OCI-LY3 (cell line): ENCODE measurements at regions not wholly inside any gene's neighbourhood (a gene's known extent, or its start where the extent isn't known, plus 50 kb on each side); places are given as distances from the start of the nearest gene placed in this dataset.

Experiments used
- H2AFZ ChIP-seq: fragments of 200-600, 300-600 bp; shearing (Covaris generic); 2 replicates; pipeline ENCODE4 v1.6.0; 2014; ENCODE audit warnings: antibody characterized with exemption, low read depth, low read length
- H3K27ac ChIP-seq: fragments of 200-600, 300-600 bp; sonication (generic); 2 replicates; pipeline ENCODE4 v1.5.1; 2014; ENCODE audit warnings: mild to moderate bottlenecking, low read length, moderate library complexity, mixed read lengths
- H3K27me3 ChIP-seq: fragments of 200-600, 300-600 bp; sonication (generic); 2 replicates; pipeline ENCODE4 v1.6.1; 2014; ENCODE audit warnings: low read depth, low read length, mixed read lengths
- H3K36me3 ChIP-seq: fragments of 200-600, 300-600 bp; sonication (generic); replicated peaks from 2 replicates; pipeline ENCODE3; 2014; ENCODE audit warnings: low read depth, low read length, mixed read lengths
- H3K4me1 ChIP-seq: fragments of 300-600, 200-600 bp; sonication (generic); 2 replicates; pipeline ENCODE4 v1.6.1; 2014; ENCODE audit warnings: low read length, mixed read lengths
- H3K4me2 ChIP-seq: fragments of 200-600, 300-600 bp; sonication (generic); 2 replicates; pipeline ENCODE4 v1.6.1; 2014; ENCODE audit warnings: low read length, mixed read lengths
- H3K4me3 ChIP-seq: fragments of 300-600, 200-600 bp; sonication (generic); 2 replicates; pipeline ENCODE4 v1.5.1; 2014; ENCODE audit warnings: antibody characterized with exemption, mild to moderate bottlenecking, low read length, moderate library complexity
- H3K79me2 ChIP-seq: fragments of 300-600, 200-600 bp; shearing (Covaris generic); 2 replicates; pipeline ENCODE4 v1.6.1; 2014; ENCODE audit warnings: mild to moderate bottlenecking, low read length, mixed read lengths
- H3K9ac ChIP-seq: fragments of 300-600, 200-600 bp; shearing (Covaris generic); 2 replicates; pipeline ENCODE4 v1.6.0; 2014; ENCODE audit warnings: mild to moderate bottlenecking, low read length, moderate library complexity
- H3K9me3 ChIP-seq: fragments of 200-600, 300-600 bp; shearing (Covaris generic); 2 replicates; pipeline ENCODE4 v1.6.1; 2014; ENCODE audit warnings: low read length, mixed read lengths; ENCODE audit not compliant: insufficient read depth
- H4K20me1 ChIP-seq: fragments of 200-600, 300-600 bp; sonication (generic); 2 replicates; pipeline ENCODE4 v1.6.1; 2016; ENCODE audit warnings: low read length, mixed read lengths; ENCODE audit not compliant: insufficient read depth
- EZH2phosphoT487 ChIP-seq: fragments of 200-600 bp; shearing (Covaris generic); IDR thresholded peaks from 2 replicates; pipeline ENCODE4 v1.6.1; 2018; ENCODE audit warnings: antibody characterized with exemption, mixed run types, low read depth
- TF ChIP-seq, protein P1 (sequence below): fragments of 200-600, 300-600 bp; sonication (generic); IDR thresholded peaks from 2 replicates; pipeline ENCODE4 v1.5.1; 2014; ENCODE audit warnings: antibody characterized with exemption, low read length, low read depth

- Histone ChIP-seq H3K36me3 (no peaks in the 10 kb centered on the region), H2AFZ (no peak overlapping the region), H3K79me2 (no peaks in the 10 kb centered on the region), H3K4me2 (no peak overlapping the region), H3K9ac (no peak overlapping the region), H3K27ac (no peak overlapping the region), H3K4me3 (no peak overlapping the region), H3K9me3 (no peaks in the 10 kb centered on the region), H3K4me1 (no peaks in the 10 kb centered on the region), H4K20me1 (no peaks in the 10 kb centered on the region), H3K27me3 (no peaks in the 10 kb centered on the region)
- TF ChIP-seq EZH2phosphoT487 = no peak
- TF ChIP-seq, protein P1, sequence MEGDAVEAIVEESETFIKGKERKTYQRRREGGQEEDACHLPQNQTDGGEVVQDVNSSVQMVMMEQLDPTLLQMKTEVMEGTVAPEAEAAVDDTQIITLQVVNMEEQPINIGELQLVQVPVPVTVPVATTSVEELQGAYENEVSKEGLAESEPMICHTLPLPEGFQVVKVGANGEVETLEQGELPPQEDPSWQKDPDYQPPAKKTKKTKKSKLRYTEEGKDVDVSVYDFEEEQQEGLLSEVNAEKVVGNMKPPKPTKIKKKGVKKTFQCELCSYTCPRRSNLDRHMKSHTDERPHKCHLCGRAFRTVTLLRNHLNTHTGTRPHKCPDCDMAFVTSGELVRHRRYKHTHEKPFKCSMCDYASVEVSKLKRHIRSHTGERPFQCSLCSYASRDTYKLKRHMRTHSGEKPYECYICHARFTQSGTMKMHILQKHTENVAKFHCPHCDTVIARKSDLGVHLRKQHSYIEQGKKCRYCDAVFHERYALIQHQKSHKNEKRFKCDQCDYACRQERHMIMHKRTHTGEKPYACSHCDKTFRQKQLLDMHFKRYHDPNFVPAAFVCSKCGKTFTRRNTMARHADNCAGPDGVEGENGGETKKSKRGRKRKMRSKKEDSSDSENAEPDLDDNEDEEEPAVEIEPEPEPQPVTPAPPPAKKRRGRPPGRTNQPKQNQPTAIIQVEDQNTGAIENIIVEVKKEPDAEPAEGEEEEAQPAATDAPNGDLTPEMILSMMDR = no peak
Observed at GRCh38 chr9:80188579-80188978, 616.8 kb downstream of the TLE4 start.

GRCh38 chr9:80185112-80185738 lies 613.5 kb downstream of the TLE4 start:
- no peaks in the 10 kb centered on the region for H3K79me2 ChIP-seq
- no peak overlapping the region for H3K4me2 ChIP-seq
- no peaks in the 10 kb centered on the region for H3K36me3 ChIP-seq
- no peaks in the 10 kb centered on the region for H3K27me3 ChIP-seq
- H4K20me1 ChIP-seq = no peaks in the 10 kb centered on the region
- TF ChIP-seq, protein P1 = no peak
- TF ChIP-seq EZH2phosphoT487 = no peak
- no peak overlapping the region for H3K9ac ChIP-seq
- peaks cover 5% of the 10 kb centered on the region; the same call in 1 of the 2 replicates for H3K9me3 ChIP-seq
- no peaks in the 10 kb centered on the region for H3K4me1 ChIP-seq
- no peak overlapping the region for H3K4me3 ChIP-seq
- no peak overlapping the region for H2AFZ ChIP-seq
- no peak overlapping the region for H3K27ac ChIP-seq

GRCh38 chr9:80177949-80178480 lies 606.2 kb downstream of the TLE4 start:
- TF ChIP-seq, protein P1 = no peak
- TF ChIP-seq EZH2phosphoT487 = no peak
- Histone ChIP-seq H3K27ac (no peak overlapping the region), H3K9me3 (peaks cover 5% of the 10 kb centered on the region; the same call in 1 of the 2 replicates), H3K4me1 (no peaks in the 10 kb centered on the region), H3K4me3 (no peak overlapping the region), H3K9ac (no peak overlapping the region), H3K4me2 (no peak overlapping the region), H3K27me3 (no peaks in the 10 kb centered on the region), H3K36me3 (no peaks in the 10 kb centered on the region), H4K20me1 (no peaks in the 10 kb centered on the region), H2AFZ (no peak overlapping the region), H3K79me2 (no peaks in the 10 kb centered on the region)

DNA sequence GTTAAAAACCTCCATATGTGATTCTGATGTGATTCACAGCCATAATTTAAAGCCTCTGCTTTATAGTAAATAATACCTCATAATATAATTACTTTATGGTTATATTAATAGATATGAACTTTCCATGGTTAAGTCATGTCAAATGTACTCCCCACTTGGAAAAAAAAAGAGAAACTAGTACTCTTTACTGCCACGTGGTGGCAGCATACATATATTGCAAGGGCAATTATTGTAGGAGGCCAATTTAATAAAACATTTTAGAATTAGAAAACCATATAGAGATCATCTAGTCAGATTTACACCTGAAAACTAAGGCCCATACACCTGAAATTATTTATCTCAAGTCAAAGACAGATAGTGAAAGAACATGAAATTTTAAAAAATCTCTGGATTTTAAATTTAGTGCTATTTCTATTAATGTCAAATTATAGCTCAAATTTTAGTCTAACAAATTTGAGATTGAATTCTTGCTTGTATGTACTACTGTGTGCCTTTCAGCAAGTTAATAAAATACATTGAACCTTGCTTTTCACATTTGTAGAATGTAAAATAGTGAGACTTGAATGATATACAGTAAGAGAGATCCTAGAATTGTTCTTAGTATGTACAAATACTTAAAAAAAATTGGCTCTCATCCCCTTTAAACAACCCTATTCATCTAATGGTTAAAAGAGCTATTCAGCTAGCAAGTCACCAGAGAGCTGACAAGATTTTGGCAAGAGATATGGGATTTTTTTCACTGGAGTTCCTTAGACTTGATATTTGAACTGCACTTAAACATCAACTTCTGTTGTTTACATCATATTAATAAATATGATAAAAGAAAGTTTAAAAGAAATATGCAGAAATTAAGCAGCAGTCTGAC lies 603.8 kb downstream of the TLE4 start:
- Histone ChIP-seq H3K4me2 (no peak overlapping the region), H3K79me2 (no peaks in the 10 kb centered on the region), H4K20me1 (no peaks in the 10 kb centered on the region), H3K4me3 (no peak overlapping the region), H3K27me3 (no peaks in the 10 kb centered on the region), H3K9ac (no peak overlapping the region), H3K4me1 (no peaks in the 10 kb centered on the region), H3K27ac (no peak overlapping the region), H3K9me3 (peaks cover 4% of the 10 kb centered on the region; the same call in 1 of the 2 replicates), H3K36me3 (no peaks in the 10 kb centered on the region), H2AFZ (no peak overlapping the region)
- TF ChIP-seq, protein P1 = peak; percentile 74
- TF ChIP-seq EZH2phosphoT487 = no peak
